ENCODE measurements at regions not wholly inside any gene's neighbourhood (a gene's known extent, or its start where the extent isn't known, plus 50 kb on each side); places are given as distances from the start of the nearest gene placed in this dataset.

DNA sequence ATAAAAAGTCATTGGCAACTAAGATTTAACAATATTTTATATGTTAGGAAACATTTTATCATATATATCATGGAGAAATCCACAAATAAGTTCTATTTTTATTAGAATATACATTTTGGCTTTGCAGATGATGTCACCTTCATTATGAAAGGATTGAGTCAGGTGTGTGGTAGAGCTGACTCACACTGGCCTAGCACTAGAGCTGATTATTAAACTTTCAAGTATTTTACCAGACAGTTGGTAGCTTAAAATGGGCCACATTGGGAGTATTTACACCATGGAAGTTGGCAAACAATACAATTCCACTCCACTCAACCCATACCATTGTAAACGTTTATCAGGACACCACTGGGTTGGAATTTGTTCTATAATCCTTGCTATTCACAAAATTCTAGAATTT lies 1036.6 kb downstream of the TRHDE start:
- H3K4me1 ChIP-seq (ENCODE audit: control insufficient read depth, insufficient read depth, low read depth, low read length): no peaks in the 10 kb centered on the region
- H3K27me3 ChIP-seq (ENCODE audit: control insufficient read depth in 1 of 2, insufficient read depth in 1 of 2, low read length in 2 of 2): no peaks in the 10 kb centered on the region
- H3K23ac ChIP-seq (ENCODE audit: low read length in 2 of 2): no peak overlapping the region
- no peak overlapping the region for H3K4me2 ChIP-seq (ENCODE audit: low read length, poor library complexity, severe bottlenecking)
- no peak overlapping the region for H2BK15ac ChIP-seq (ENCODE audit: low read depth, poor library complexity, severe bottlenecking)
- H4K91ac ChIP-seq (ENCODE audit: low read length): no peak overlapping the region
- no peak for DNase-seq
- H3K4ac ChIP-seq (ENCODE audit: low read depth in 1 of 2, low read length in 2 of 2): no peak overlapping the region
- H3K27ac ChIP-seq (ENCODE audit: low read length, poor library complexity, severe bottlenecking): no peak overlapping the region
- H3K79me1 ChIP-seq (replicated peaks; ENCODE audit: low read length, poor library complexity, severe bottlenecking): no peaks in the 10 kb centered on the region
- H3K9me3 ChIP-seq (ENCODE audit: control insufficient read depth, low read length): peaks cover 6% of the 10 kb centered on the region
- no peaks in the 10 kb centered on the region for H3K36me3 ChIP-seq (ENCODE audit: control insufficient read depth in 1 of 2, insufficient read depth in 2 of 2, low read depth in 1 of 2, low read length in 2 of 2)
- no peak overlapping the region for H3K14ac ChIP-seq (ENCODE audit: low read length in 2 of 2)
- H2AFZ ChIP-seq (ENCODE audit: low read depth, low read length): no peak overlapping the region
- H2BK12ac ChIP-seq (ENCODE audit: low read length in 2 of 2): no peak overlapping the region
- no peak overlapping the region for H3K18ac ChIP-seq (ENCODE audit: low read depth in 1 of 2, low read length in 2 of 2)
- WGBS: no CpG with 5 or more reads among the region's 1 CpG
- no peak overlapping the region for H3K9ac ChIP-seq (ENCODE audit: low read length)
- H4K8ac ChIP-seq (ENCODE audit: low read length): no peak overlapping the region
- H2BK5ac ChIP-seq (ENCODE audit: low read depth, low read length, poor library complexity, severe bottlenecking): no peak overlapping the region
- H2AK5ac ChIP-seq (ENCODE audit: low read length, severe bottlenecking): no peak overlapping the region
- H2BK120ac ChIP-seq (ENCODE audit: low read depth, low read length): no peak overlapping the region
- H3K4me3 ChIP-seq (ENCODE audit: insufficient read depth in 1 of 2, low read depth in 1 of 2, low read length in 2 of 2): no peak overlapping the region

- H3K4ac ChIP-seq (ENCODE audit: low read depth in 1 of 2, low read length in 2 of 2): no peak overlapping the region
- no peak overlapping the region for H2BK5ac ChIP-seq (ENCODE audit: low read depth, low read length, poor library complexity, severe bottlenecking)
- 75% methylated on average over 1 of the region's 1 CpG for WGBS
- no peaks in the 10 kb centered on the region for H3K27me3 ChIP-seq (ENCODE audit: control insufficient read depth in 1 of 2, insufficient read depth in 1 of 2, low read length in 2 of 2)
- no peak overlapping the region for H2AK5ac ChIP-seq (ENCODE audit: low read length, severe bottlenecking)
- no peak overlapping the region for H3K23ac ChIP-seq (ENCODE audit: low read length in 2 of 2)
- no peak overlapping the region for H3K4me3 ChIP-seq (ENCODE audit: insufficient read depth in 1 of 2, low read depth in 1 of 2, low read length in 2 of 2)
- no peak overlapping the region for H2BK12ac ChIP-seq (ENCODE audit: low read length in 2 of 2)
- DNase-seq: no peak
- no peak overlapping the region for H4K8ac ChIP-seq (ENCODE audit: low read length)
- H3K79me1 ChIP-seq (replicated peaks; ENCODE audit: low read length, poor library complexity, severe bottlenecking): no peaks in the 10 kb centered on the region
- no peak overlapping the region for H3K18ac ChIP-seq (ENCODE audit: low read depth in 1 of 2, low read length in 2 of 2)
- H2AFZ ChIP-seq (ENCODE audit: low read depth, low read length): no peak overlapping the region
- no peak overlapping the region for H3K14ac ChIP-seq (ENCODE audit: low read length in 2 of 2)
- no peak overlapping the region for H3K9ac ChIP-seq (ENCODE audit: low read length)
- H3K27ac ChIP-seq (ENCODE audit: low read length, poor library complexity, severe bottlenecking): no peak overlapping the region
- H4K91ac ChIP-seq (ENCODE audit: low read length): no peak overlapping the region
- H3K4me2 ChIP-seq (ENCODE audit: low read length, poor library complexity, severe bottlenecking): no peak overlapping the region
- H3K9me3 ChIP-seq (ENCODE audit: control insufficient read depth, low read length): peaks cover 49% of the 10 kb centered on the region
- no peaks in the 10 kb centered on the region for H3K36me3 ChIP-seq (ENCODE audit: control insufficient read depth in 1 of 2, insufficient read depth in 2 of 2, low read depth in 1 of 2, low read length in 2 of 2)
- H2BK15ac ChIP-seq (ENCODE audit: low read depth, poor library complexity, severe bottlenecking): no peak overlapping the region
- H3K4me1 ChIP-seq (ENCODE audit: control insufficient read depth, insufficient read depth, low read depth, low read length): no peaks in the 10 kb centered on the region
- H2BK120ac ChIP-seq (ENCODE audit: low read depth, low read length): no peak overlapping the region
Observed at GRCh38 chr12:73321319-73321718, 1049.1 kb downstream of the TRHDE start.

GRCh38 chr12:73321776-73322175 lies 1049.6 kb downstream of the TRHDE start:
- H3K27ac ChIP-seq (ENCODE audit: low read length, poor library complexity, severe bottlenecking): no peak overlapping the region
- H2AFZ ChIP-seq (ENCODE audit: low read depth, low read length): no peak overlapping the region
- peaks cover 46% of the 10 kb centered on the region for H3K9me3 ChIP-seq (ENCODE audit: control insufficient read depth, low read length)
- no peak overlapping the region for H4K91ac ChIP-seq (ENCODE audit: low read length)
- no peak overlapping the region for H3K9ac ChIP-seq (ENCODE audit: low read length)
- H3K14ac ChIP-seq (ENCODE audit: low read length in 2 of 2): no peak overlapping the region
- no peak overlapping the region for H3K23ac ChIP-seq (ENCODE audit: low read length in 2 of 2)
- H3K4me3 ChIP-seq (ENCODE audit: insufficient read depth in 1 of 2, low read depth in 1 of 2, low read length in 2 of 2): no peak overlapping the region
- H2BK12ac ChIP-seq (ENCODE audit: low read length in 2 of 2): no peak overlapping the region
- H3K4me1 ChIP-seq (ENCODE audit: control insufficient read depth, insufficient read depth, low read depth, low read length): no peaks in the 10 kb centered on the region
- no peak for DNase-seq
- no peak overlapping the region for H2BK120ac ChIP-seq (ENCODE audit: low read depth, low read length)
- no peak overlapping the region for H2AK5ac ChIP-seq (ENCODE audit: low read length, severe bottlenecking)
- WGBS: 88% methylated on average over 4 of the region's 4 CpGs
- no peak overlapping the region for H2BK5ac ChIP-seq (ENCODE audit: low read depth, low read length, poor library complexity, severe bottlenecking)
- H2BK15ac ChIP-seq (ENCODE audit: low read depth, poor library complexity, severe bottlenecking): no peak overlapping the region
- no peak overlapping the region for H4K8ac ChIP-seq (ENCODE audit: low read length)
- H3K36me3 ChIP-seq (ENCODE audit: control insufficient read depth in 1 of 2, insufficient read depth in 2 of 2, low read depth in 1 of 2, low read length in 2 of 2): no peaks in the 10 kb centered on the region
- H3K4ac ChIP-seq (ENCODE audit: low read depth in 1 of 2, low read length in 2 of 2): no peak overlapping the region
- no peaks in the 10 kb centered on the region for H3K79me1 ChIP-seq (replicated peaks; ENCODE audit: low read length, poor library complexity, severe bottlenecking)
- no peak overlapping the region for H3K18ac ChIP-seq (ENCODE audit: low read depth in 1 of 2, low read length in 2 of 2)
- no peaks in the 10 kb centered on the region for H3K27me3 ChIP-seq (ENCODE audit: control insufficient read depth in 1 of 2, insufficient read depth in 1 of 2, low read length in 2 of 2)
- H3K4me2 ChIP-seq (ENCODE audit: low read length, poor library complexity, severe bottlenecking): no peak overlapping the region

DNA sequence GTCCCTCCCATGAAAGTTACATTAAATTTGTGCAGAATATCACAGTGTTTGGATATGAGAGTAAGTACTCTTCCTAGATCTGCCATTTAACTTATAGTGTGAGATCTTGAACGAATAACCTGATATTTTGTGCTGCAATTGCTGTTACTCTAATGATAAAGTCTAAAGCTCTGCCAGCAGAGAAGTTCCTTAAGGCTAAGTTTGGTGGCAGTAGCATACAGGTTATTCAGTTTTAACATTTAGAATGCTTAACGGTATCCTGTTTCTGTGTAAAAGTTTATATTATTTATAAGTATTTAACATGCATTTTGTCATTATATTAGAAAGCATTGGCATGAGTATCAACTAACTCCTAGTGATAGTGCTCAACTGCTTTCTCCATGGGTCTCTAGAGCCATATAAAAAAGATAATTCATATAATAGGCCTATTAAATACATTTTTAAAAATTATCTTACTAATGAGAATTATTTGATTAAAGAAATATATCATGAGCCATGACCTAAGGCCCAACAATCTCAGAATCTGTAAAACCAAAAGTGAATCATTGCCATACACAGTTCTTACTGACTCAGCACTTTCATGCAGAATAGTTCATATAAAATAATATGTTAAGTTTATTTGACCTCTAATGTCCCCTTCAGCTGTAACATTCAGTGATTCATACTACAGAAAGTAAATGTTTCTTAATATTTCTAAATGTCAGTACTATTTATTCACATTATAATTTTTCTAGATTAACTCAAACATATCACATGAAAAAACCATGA lies 1058.6 kb downstream of the TRHDE start:
- Histone ChIP-seq H3K4me2 (ENCODE audit: low read length, poor library complexity, severe bottlenecking) (no peak overlapping the region), H2BK12ac (ENCODE audit: low read length in 2 of 2) (no peak overlapping the region), H3K9me3 (ENCODE audit: control insufficient read depth, low read length) (peaks cover 6% of the 10 kb centered on the region), H3K14ac (ENCODE audit: low read length in 2 of 2) (no peak overlapping the region), H3K18ac (ENCODE audit: low read depth in 1 of 2, low read length in 2 of 2) (no peak overlapping the region), H2AK5ac (ENCODE audit: low read length, severe bottlenecking) (no peak overlapping the region), H2BK15ac (ENCODE audit: low read depth, poor library complexity, severe bottlenecking) (no peak overlapping the region), H3K27ac (ENCODE audit: low read length, poor library complexity, severe bottlenecking) (no peak overlapping the region), H3K9ac (ENCODE audit: low read length) (no peak overlapping the region), H4K8ac (ENCODE audit: low read length) (no peak overlapping the region), H3K4me1 (ENCODE audit: control insufficient read depth, insufficient read depth, low read depth, low read length) (no peaks in the 10 kb centered on the region), H3K4me3 (ENCODE audit: insufficient read depth in 1 of 2, low read depth in 1 of 2, low read length in 2 of 2) (no peak overlapping the region), H3K4ac (ENCODE audit: low read depth in 1 of 2, low read length in 2 of 2) (no peak overlapping the region), H3K36me3 (ENCODE audit: control insufficient read depth in 1 of 2, insufficient read depth in 2 of 2, low read depth in 1 of 2, low read length in 2 of 2) (no peaks in the 10 kb centered on the region), H2AFZ (ENCODE audit: low read depth, low read length) (no peak overlapping the region), H3K23ac (ENCODE audit: low read length in 2 of 2) (no peak overlapping the region), H4K91ac (ENCODE audit: low read length) (no peak overlapping the region), H3K79me1 (replicated peaks; ENCODE audit: low read length, poor library complexity, severe bottlenecking) (no peaks in the 10 kb centered on the region), H3K27me3 (ENCODE audit: control insufficient read depth in 1 of 2, insufficient read depth in 1 of 2, low read length in 2 of 2) (no peaks in the 10 kb centered on the region), H2BK5ac (ENCODE audit: low read depth, low read length, poor library complexity, severe bottlenecking) (no peak overlapping the region), H2BK120ac (ENCODE audit: low read depth, low read length) (no peak overlapping the region)
- 89% methylated on average over 1 of the region's 2 CpGs for WGBS
- DNase-seq: no peak

Measured in mesenchymal stem cell (in vitro differentiated cells and primary cell).